CD4-positive, alpha-beta T cell (primary cell): ENCODE measurements at regions not wholly inside any gene's neighbourhood (a gene's known extent, or its start where the extent isn't known, plus 50 kb on each side); places are given as distances from the start of the nearest gene placed in this dataset.

Experiments used
- ATAC-seq: fragments of 200-7000 bp; cut with Tn5 transposase; one replicate; pipeline ENCODE4 v1.10.0; 2022; ENCODE audit warnings: mild to moderate bottlenecking; ENCODE audit not compliant: poor library complexity
- CTCF ChIA-PET: fragments of 350-600 bp; sonication (Branson Sonifier 250); formaldehyde crosslinking; loops from one replicate; lab custom pipeline; 2021; ENCODE audit warnings: antibody characterized with exemption, inconsistent platforms; lab: Charles Lee
- POLR2A ChIA-PET: fragments of 350-600 bp; sonication (Branson Sonifier 250); formaldehyde crosslinking; loops from one replicate; lab custom pipeline; 2021; ENCODE audit warnings: antibody characterized with exemption, inconsistent platforms; lab: Charles Lee
- DNase-seq, 14 experiments: peaks; one replicate each; pipeline ENCODE4 v3.0.0-alpha.2; 2013 to 2020; ENCODE audit warnings: mixed read lengths in 2 of 14
- H3K27ac ChIP-seq, 2 donors: one replicate each; pipeline versions ENCODE4 v1.5.1 to v1.7.0; 2013; ENCODE audit warnings: low read length in 2 of 2, low read depth in 1 of 2, mild to moderate bottlenecking in 1 of 2
- H3K27me3 ChIP-seq, 2 experiments: 1 replicate in 1 of 2; 2 replicates in 1 of 2; pipeline versions ENCODE4 v1.6.1 to v1.7.0; 2013; ENCODE audit warnings: low read length in 2 of 2, control low read depth in 1 of 2, mild to moderate bottlenecking in 1 of 2, moderate library complexity in 1 of 2; ENCODE audit not compliant: insufficient read depth in 2 of 2, control insufficient read depth in 1 of 2
- H3K36me3 ChIP-seq: one replicate; pipeline ENCODE4 v1.6.1; 2013; ENCODE audit warnings: low read length, control low read depth; ENCODE audit not compliant: insufficient read depth
- H3K4me1 ChIP-seq: one replicate; pipeline ENCODE4 v1.6.1; 2013; ENCODE audit warnings: low read length, control low read depth; ENCODE audit not compliant: insufficient read depth
- H3K4me3 ChIP-seq: one replicate; pipeline ENCODE4 v1.5.1; 2013; ENCODE audit warnings: mild to moderate bottlenecking, low read length, moderate library complexity
- H3K9me3 ChIP-seq, 2 experiments: 1 replicate in 1 of 2; 2 replicates in 1 of 2; pipeline versions ENCODE4 v1.6.1 to v1.7.0; 2013; ENCODE audit warnings: low read length in 2 of 2, mild to moderate bottlenecking in 2 of 2, control low read depth in 1 of 2, moderate library complexity in 1 of 2; ENCODE audit not compliant: control insufficient read depth in 1 of 2, insufficient read depth in 1 of 2
- H3K27ac Mint-ChIP-seq: one replicate; pipeline ENCODE4 v1.8.0; 2020; ENCODE audit warnings: mixed read lengths
- H3K27me3 Mint-ChIP-seq: one replicate; pipeline ENCODE4 v1.8.0; 2021; ENCODE audit warnings: mixed read lengths
- H3K36me3 Mint-ChIP-seq: one replicate; pipeline ENCODE4 v1.8.0; 2021; ENCODE audit warnings: low read depth, mixed read lengths
- H3K4me1 Mint-ChIP-seq: one replicate; pipeline ENCODE4 v1.8.0; 2021; ENCODE audit warnings: low read depth, mixed read lengths
- H3K4me3 Mint-ChIP-seq: one replicate; pipeline ENCODE4 v1.8.0; 2020; ENCODE audit warnings: mild to moderate bottlenecking, mixed read lengths
- H3K9me3 Mint-ChIP-seq: one replicate; pipeline ENCODE4 v1.8.0; 2020; ENCODE audit warnings: mixed read lengths
- CTCF ChIP-seq: fragments of 200-600 bp; IDR thresholded peaks from one replicate; pipeline ENCODE4 v1.8.0; 2022; ENCODE audit warnings: antibody characterized with exemption, mild to moderate bottlenecking
- intact Hi-C, 2 experiments: fragments of 100-400 bp; cut with DNase I in 1 of 2; cut with micrococcal nuclease in 1 of 2; formaldehyde crosslinking; loops; one replicate each; pipeline versions ENCODE4 v1.15.1 to v1.9.0; 2023 to 2025; cut with DNase I, micrococcal nuclease

GRCh38 chr7:152504816-152505215 is 69.0 kb upstream of the KMT2C start:
- H3K27me3 ChIP-seq: no peaks in the 10 kb centered on the region
- no peak overlapping the region for H3K27ac ChIP-seq
- no peak overlapping the region for H3K4me3 ChIP-seq
- DNase-seq: no peak
- H3K27ac Mint-ChIP-seq: no peak overlapping the region
- H3K36me3 ChIP-seq: no peaks in the 10 kb centered on the region
- H3K4me1 ChIP-seq: no peaks in the 10 kb centered on the region
- no peaks in the 10 kb centered on the region for H3K4me1 Mint-ChIP-seq
- H3K9me3 Mint-ChIP-seq: no peaks in the 10 kb centered on the region
- H3K9me3 ChIP-seq: no peaks in the 10 kb centered on the region
- ChIA-PET POLR2A (interaction anchor here (1.2 kb wide), 1 partner anchor 69 kb away, joined by 3 read pairs; the partner anchor contains the start of gene KMT2C), CTCF (interaction anchor here (0.5 kb wide), 1 partner anchor 13 kb away, joined by 5 read pairs; no protein-coding TSS in a partner anchor)
- intact Hi-C loops: no loop called here
- TF ChIP-seq CTCF: no peak
- H3K4me3 Mint-ChIP-seq: no peak overlapping the region
- H3K36me3 Mint-ChIP-seq: no peaks in the 10 kb centered on the region
- H3K27me3 Mint-ChIP-seq: no peaks in the 10 kb centered on the region
- no peak for ATAC-seq

GRCh38 chr7:152504367-152504766 is 68.6 kb upstream of the KMT2C start:
- no peak overlapping the region for H3K27ac Mint-ChIP-seq
- no peaks in the 10 kb centered on the region for H3K27me3 ChIP-seq
- DNase-seq (no peak), ATAC-seq (no peak)
- H3K4me3 Mint-ChIP-seq: no peak overlapping the region
- intact Hi-C loops: no loop called here
- ChIA-PET POLR2A (interaction anchor here (1.2 kb wide), 1 partner anchor 68 kb away, joined by 3 read pairs; the partner anchor contains the start of gene KMT2C), CTCF (interaction anchor here (0.5 kb wide), 1 partner anchor 12 kb away, joined by 5 read pairs; no protein-coding TSS in a partner anchor)
- TF ChIP-seq CTCF: no peak
- H3K4me1 Mint-ChIP-seq: no peaks in the 10 kb centered on the region
- no peaks in the 10 kb centered on the region for H3K9me3 Mint-ChIP-seq
- no peaks in the 10 kb centered on the region for H3K4me1 ChIP-seq
- no peaks in the 10 kb centered on the region for H3K27me3 Mint-ChIP-seq
- no peaks in the 10 kb centered on the region for H3K9me3 ChIP-seq
- H3K4me3 ChIP-seq: no peak overlapping the region
- no peaks in the 10 kb centered on the region for H3K36me3 ChIP-seq
- no peaks in the 10 kb centered on the region for H3K36me3 Mint-ChIP-seq
- H3K27ac ChIP-seq: no peak overlapping the region

- Mint-ChIP-seq H3K27ac (no peak overlapping the region), H3K36me3 (no peaks in the 10 kb centered on the region), H3K4me1 (no peaks in the 10 kb centered on the region), H3K9me3 (no peaks in the 10 kb centered on the region), H3K27me3 (no peaks in the 10 kb centered on the region), H3K4me3 (no peak overlapping the region)
- Histone ChIP-seq H3K4me3 (no peak overlapping the region), H3K4me1 (no peaks in the 10 kb centered on the region), H3K27ac (no peak overlapping the region), H3K27me3 (no peaks in the 10 kb centered on the region), H3K9me3 (no peaks in the 10 kb centered on the region), H3K36me3 (no peaks in the 10 kb centered on the region)
- intact Hi-C loops: no loop called here
- CTCF ChIA-PET: no interaction called here
- no peak for TF ChIP-seq CTCF
- ATAC-seq: no peak
- POLR2A ChIA-PET: no interaction called here
- no peak for DNase-seq
Measured at GRCh38 chr7:152502813-152503790, 67.3 kb upstream of the KMT2C start.
